SHP77 treated with DMSO at 0.1 percent for 48 hours (cell line): ENCODE measurements at regions not wholly inside any gene's neighbourhood (a gene's known extent, or its start where the extent isn't known, plus 50 kb on each side); places are given as distances from the start of the nearest gene placed in this dataset.
"Not testable (repeated sequence)": the region's sequence is repeated elsewhere in the genome, so short reads cannot be mapped to it uniquely, and the experiment has no call there.

Source experiments
- DNase-seq: peaks from one replicate; lab custom pipeline; 2025; lab: John Stamatoyannopoulos, UW

DNA sequence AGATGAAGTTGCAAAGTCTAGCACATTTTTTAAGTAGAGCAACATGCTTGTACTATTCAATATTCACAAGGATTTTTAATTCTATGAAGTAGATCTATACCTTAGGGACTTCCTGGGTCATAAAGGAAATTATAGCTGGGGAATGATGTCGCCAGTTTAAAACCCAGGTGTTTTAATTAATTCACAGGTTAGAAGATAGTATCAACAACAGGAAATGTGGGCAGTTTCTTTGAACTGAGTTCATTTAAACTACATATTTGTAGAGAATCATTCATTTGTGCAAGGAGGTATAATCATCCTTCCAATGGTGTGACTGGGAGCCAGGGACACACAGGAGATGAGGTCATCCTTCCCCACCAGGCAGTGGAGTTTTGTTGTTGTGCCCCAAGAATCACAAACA is 181.3 kb upstream of the KLF3 start:
- no peak for DNase-seq

GRCh38 chr4:38483628-38484027 is 180.4 kb upstream of the KLF3 start:
- DNase-seq = not testable (repeated sequence)

GRCh38 chr4:38489011-38489861 is 174.8 kb upstream of the KLF3 start:
- DNase-seq = no peak

DNA sequence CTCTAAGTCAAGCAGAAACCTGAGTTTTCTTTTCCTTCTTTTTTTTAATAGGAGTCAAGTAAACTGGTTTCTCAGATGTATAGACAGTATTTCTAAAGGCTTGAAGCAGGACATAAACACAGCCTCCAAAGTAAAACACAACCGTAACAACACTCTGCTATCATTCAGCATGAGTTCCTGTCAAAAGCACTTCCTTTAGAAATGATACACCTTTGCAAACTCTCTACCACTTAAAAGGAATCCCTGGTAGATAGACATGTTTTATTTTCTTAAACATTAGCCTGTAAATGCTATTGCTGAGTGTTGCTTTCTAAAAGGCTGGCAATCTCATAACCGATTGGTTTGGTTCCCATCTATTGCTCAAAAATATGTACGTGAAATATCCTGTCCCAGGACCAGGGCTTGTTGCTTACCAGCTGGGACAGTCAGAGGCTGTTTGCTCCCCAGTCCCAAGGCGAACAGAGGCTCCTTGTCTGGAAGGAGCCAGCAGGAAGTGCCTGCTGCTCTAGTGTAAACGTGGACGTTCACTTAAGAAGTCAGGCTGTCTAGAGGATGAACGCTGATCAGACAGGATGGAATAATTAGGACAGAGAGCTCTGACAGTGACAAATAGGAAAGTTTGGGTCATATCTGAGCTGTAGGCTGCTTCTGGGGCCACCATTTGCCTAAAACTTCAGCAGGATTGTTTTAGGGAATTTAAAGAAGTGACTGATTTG is 173.9 kb upstream of the KLF3 start:
- no peak for DNase-seq

DNA sequence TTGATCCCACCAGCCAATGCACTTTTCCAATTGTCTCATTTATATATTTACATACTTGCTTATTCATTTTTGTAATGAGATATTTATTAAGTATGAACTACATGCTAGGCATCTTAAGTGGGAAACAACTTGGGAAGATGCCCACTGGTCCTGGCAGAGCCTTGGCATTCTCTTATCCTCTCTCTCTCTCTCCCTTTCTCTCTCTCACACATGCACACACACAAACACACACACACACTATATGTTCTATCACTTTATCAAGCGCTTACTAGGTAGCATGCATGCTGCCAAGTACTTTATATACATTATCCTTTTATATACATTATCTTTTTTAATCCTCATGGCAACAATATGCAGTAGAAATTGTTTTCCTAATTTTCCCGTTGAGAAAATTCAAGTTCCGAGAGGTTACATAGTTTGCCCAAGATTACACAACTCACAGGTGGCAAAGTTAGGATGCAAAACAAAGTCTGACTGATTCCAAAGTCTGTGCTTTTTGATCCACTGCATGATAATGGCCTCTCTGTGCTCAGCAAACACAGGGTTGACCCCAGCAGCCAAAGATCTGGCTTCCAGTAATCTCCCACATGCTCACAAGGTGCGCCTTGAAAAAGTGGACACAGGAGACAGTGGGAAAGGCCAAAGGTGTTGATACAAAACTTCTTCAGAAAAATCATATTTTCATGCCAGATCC is 173.1 kb upstream of the KLF3 start:
- no peak for DNase-seq

GRCh38 chr4:38491854-38492478 is 172.0 kb upstream of the KLF3 start:
- no peak for DNase-seq

DNA sequence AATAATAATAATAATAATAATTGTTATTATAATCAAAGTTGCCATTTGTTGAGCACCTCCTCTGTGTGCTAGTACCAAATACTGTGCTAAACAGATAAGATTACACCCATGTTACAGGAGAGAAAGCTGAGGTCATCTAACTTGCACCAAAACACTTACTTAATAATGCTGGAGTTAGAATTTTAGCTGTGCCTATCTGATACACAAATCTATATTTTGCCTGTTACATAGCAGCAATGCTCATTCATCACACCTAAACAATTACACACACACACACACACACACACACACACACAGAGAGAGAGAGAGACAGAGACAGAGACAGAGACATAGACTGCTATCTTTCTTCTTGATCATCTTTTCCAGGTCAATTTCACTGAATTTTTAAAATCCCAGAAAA is 170.9 kb upstream of the KLF3 start:
- no peak for DNase-seq

DNA sequence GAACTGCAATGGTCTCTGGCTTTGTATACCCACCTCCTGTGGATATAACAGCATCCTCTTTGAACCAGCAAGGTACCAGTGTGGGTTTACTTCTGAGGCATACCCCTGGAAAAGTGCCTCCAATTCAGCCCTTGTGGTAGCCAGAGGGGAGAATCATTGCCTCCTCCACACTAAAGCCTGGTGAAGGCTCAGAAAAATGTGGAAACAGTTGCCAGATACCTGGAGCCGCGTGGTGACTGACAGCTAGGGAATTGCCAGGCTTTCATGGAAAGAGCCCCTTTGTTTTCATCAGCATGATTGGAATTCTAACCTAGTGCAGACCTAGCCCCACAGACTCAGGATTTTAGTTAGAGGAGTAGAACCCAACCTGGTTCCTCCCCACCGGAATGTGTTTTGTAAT is 168.6 kb upstream of the KLF3 start:
- no peak for DNase-seq

- DNase-seq = no peak
Measured at GRCh38 chr4:38497121-38497520, 166.9 kb upstream of the KLF3 start.

DNA sequence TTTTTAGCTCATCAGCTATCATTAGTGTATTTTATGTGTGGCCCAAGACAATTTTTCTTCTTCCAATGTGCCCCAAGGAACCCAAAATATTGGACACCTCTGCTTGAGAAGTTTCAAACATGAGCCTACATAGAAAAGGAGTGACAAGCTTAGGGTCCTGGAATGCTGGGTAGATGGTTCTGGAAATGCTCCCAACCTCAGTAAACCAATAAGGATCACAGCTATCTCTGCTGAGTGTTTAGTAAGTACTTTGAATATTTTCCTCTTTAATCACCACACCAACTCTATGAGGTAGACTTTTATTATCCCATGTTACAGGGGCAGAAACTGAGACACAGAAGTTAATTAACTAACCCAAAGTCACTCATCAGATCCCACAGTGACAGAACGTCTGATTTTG is 164.9 kb upstream of the KLF3 start:
- no peak for DNase-seq

DNA sequence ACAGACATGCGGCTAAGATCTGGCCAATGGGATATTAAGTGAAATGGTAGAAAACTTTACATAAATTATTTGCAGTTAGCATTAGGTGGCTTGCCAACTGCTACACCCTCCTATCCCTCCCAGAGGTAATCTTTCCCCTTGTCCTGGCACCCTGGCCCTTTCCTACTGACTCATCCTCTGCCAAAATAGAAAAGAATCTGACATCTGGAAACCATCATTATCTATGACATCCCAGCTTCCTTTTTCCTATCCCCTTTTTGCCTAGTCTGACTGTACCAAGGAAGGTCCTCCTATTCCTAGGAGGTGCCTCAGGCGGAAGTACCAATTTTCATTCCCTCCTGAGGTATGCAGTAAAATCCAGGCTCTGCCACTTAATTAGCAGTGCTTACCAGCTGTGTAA is 163.6 kb upstream of the KLF3 start:
- DNase-seq = no peak

GRCh38 chr4:38501698-38502097 is 162.3 kb upstream of the KLF3 start:
- DNase-seq = no peak

DNA sequence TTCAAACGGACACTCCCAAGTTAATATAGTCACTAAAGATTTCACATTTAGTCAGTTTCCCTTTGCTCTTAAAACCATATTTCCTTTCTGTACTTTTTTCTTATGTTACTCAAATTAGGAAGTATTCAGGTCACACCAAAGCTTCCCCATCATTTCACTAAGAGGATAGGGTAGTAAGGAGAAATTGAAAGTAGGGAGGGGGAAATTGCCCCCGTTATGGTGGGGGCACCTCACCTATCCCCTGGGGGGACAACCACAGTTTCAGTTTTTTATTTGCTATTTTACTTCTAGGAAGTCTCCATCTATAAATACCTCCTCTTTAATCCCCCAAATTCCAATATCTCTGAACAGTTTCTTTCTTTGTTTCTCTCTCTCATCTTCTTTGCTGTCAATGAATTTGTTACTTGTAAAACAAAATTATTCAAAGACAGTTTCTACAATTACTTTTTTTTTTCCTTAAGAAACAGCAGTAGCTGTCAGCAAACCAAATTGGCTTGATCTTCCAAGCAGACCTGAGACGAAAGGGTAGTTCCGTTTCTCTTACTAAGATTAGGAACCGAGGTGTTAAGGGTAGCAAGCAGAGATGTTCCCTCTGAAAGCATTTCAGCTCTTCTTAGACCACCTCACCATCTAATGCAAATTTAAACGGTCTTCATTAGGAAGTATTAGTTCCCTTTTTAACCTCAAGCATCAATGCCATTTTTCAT is 160.2 kb upstream of the KLF3 start:
- no peak for DNase-seq

- DNase-seq = no peak
Measured at GRCh38 chr4:38504396-38504715, 159.6 kb upstream of the KLF3 start.

DNA sequence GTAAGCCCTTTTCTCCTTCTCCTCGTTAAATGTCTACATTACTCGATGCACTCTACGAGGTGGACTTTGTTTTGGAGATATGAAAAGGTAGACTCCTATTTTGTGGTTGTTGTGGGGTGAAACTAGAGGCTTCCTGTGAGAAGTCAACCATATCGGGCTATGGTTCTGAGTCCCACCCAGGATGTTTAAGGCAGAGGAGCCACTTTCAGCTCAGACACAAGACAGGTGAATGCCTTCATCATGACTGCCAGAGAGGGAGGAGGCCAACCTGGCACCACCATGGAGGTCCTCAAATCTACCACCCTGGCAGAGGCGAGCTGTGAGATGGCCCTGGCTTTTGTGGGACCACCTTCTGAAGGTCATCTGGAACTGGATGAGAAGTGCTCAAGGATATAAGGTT is 154.4 kb upstream of the KLF3 start:
- no peak for DNase-seq

DNA sequence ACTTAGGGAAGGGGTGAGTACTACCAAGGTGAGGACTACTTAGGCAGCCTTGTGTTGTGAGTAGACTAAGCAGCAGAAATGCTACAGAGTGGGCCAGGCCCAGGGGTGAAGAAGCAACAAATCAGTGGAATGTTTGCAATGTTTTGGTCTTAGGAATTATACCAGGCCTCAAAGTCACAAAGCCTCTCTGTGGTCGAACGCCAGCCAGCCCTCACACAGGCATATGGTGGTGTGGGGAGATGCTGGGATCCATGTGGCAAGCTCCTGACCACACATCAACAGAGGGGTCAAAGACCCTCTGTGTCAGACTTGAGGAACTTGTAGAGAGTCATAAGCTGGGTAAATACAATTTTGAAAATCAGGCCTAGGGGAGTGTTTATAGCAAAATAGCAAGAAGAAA is 153.8 kb upstream of the KLF3 start:
- DNase-seq = no peak

GRCh38 chr4:38511702-38512101 is 152.3 kb upstream of the KLF3 start:
- no peak for DNase-seq

DNA sequence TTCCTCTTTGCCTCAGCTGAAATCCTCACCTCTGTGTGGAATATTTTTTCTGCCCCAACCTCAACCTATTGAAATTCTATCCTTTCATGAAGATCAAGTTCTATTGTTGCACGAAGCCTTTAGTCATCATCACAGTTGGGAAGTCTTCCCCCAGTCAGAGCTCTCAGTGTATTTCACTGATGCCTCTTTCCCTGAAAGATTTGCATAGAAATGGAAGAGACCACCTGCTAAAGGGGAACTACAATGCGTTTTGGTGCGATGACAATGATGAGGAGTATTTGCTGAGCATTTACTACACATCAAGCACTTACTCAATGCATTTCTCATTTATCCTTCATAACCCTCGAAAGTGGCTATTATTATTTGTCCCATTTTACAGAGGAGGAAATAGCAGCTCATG is 151.2 kb upstream of the KLF3 start:
- no peak for DNase-seq

DNA sequence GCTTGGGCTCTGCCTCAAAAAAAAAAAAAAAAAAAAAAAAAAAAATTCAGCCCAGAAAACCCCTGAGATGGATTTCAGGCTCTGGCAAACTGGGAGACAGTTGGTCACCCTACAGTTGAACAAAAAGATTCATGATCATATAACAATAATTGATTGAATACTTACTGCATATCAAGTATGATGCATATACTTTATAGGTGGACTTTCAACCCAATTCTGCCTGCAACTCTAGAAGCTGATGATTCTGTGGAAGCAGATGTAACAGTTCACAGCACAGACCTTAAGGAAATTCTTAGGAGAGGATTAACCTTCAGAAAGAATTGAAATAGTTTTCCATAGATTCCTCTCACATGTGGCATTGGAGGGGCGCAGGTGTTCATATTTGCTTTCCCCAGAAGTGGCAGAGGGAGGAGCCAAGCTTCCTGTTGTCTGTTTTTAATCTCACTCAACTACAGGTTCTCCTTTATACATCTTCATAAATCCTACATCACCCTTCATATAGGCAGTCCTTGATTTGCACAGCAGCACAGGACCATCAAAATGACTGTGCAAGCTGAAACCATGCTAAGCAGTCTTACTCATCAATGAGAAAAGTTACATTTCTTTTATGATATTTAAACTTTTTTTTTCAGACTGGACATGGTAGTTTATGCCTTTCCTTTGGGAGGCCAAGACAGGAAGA is 149.4 kb upstream of the KLF3 start:
- no peak for DNase-seq

DNA sequence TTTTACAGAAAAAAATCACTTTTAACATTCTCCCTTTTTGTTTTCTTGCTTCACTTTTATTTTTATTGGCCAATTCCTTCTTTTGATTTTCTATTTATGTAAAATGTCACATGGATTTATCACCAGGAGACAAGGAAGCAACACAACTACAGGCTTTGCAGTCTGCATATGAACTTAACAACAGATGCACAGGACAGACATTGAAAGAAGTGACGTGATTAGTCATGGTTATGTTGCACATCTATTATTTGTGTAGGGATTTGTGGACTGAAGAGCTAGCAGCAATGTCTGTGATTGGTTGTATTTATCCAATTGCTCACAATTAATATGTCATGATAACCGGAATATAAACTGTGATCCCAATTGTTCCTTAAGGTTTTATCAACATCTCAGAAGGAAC is 147.8 kb upstream of the KLF3 start:
- no peak for DNase-seq

GRCh38 chr4:38519666-38520065 is 144.3 kb upstream of the KLF3 start:
- DNase-seq = no peak

DNA sequence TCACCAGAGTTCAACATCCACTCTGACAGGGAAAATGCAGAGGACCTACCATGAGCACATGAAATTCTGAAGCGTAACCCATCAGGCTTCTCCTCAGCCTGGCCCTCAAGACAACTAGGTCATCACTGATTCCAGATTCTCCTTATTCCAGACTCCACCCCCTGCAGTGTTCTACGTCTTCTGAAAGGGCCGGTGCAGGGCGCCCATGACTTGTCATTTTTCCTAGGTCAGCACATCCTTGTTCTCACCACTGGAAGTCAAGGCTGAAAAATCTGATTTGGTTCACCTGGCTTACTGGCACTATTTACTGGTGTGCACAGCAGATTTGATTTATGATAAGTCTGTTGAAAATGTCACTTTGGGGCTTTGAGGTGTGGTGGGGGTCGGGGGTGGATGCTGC is 140.9 kb upstream of the KLF3 start:
- no peak for DNase-seq
